HepG2 (cell line): ENCODE measurements at regions not wholly inside any gene's neighbourhood (a gene's known extent, or its start where the extent isn't known, plus 50 kb on each side); places are given as distances from the start of the nearest gene placed in this dataset.

Source experiments
- ATAC-seq: fragments of 200-7000 bp; cut with Tn5 transposase; 3 replicates; pipeline ENCODE4 v1.9.1; 2020; ENCODE audit warnings: mild to moderate bottlenecking, moderate library complexity
- BruUV-seq: library from RNA; stranded (reverse); fragments of 400-500 nt; replicated peaks from 2 replicates; lab custom pipeline; 2021; lab: Mats Ljungman, UMichigan
- CTCF ChIA-PET: fragments of 300-600 bp; formaldehyde crosslinking; extraction: SDS; loops from one replicate; lab custom pipeline; 2021; ENCODE audit warnings: low total read pairs, inconsistent platforms, low intra/inter-chr PET ratio; lab: Yijun Ruan, JAX
- POLR2A ChIA-PET: fragments of 350-600 bp; sonication (Branson Sonifier 250); formaldehyde crosslinking; loops from one replicate; lab custom pipeline; 2020; ENCODE audit warnings: antibody characterized with exemption, inconsistent platforms; lab: Yijun Ruan, JAX
- DNase-seq: peaks from one replicate; pipeline ENCODE4 v3.0.0-alpha.2; 2015; ENCODE audit warnings: low spot score
- FAIRE-seq: peaks from 3 replicates; lab custom pipeline; 2011; peaks lifted over from hg19 to GRCh38; lab: Jason Lieb, UNC
- H2AFZ ChIP-seq: one replicate; pipeline ENCODE4 v1.6.1; 2011; ENCODE audit warnings: low read length, inconsistent platforms
- H3K27ac ChIP-seq: fragments of 300-600 bp; 3 replicates; pipeline ENCODE4 v1.8.0; 2011; ENCODE audit warnings: mixed run types, mild to moderate bottlenecking, mixed read lengths, low read length, inconsistent platforms; ENCODE audit not compliant: insufficient read depth; ENCODE audit errors: extremely low read length
- H3K27me3 ChIP-seq, 2 experiments: fragments of 200-600 bp in 1 of 2; 2 replicates in 1 of 2; 3 replicates in 1 of 2; pipeline versions ENCODE4 v1.6.0 to v1.8.0; 2011; ENCODE audit warnings: low read length in 2 of 2, mild to moderate bottlenecking in 2 of 2, moderate library complexity in 2 of 2, inconsistent platforms in 1 of 2; ENCODE audit not compliant: insufficient read depth in 2 of 2, control insufficient read depth in 1 of 2
- H3K36me3 ChIP-seq, 2 experiments: fragments of 200-600 bp in 1 of 2; replicated peaks in 1 of 2; 2 replicates in 1 of 2; 3 replicates in 1 of 2; pipeline versions ENCODE4 v1.5.1 to v1.8.0; 2011; ENCODE audit warnings: low read length in 2 of 2, inconsistent platforms in 1 of 2; ENCODE audit not compliant: insufficient read depth in 2 of 2, control insufficient read depth in 1 of 2
- H3K4me1 ChIP-seq: 2 replicates; pipeline ENCODE4 v1.5.1; 2012; ENCODE audit warnings: low read length, inconsistent platforms; ENCODE audit not compliant: insufficient read depth
- H3K4me2 ChIP-seq: 2 replicates; pipeline ENCODE4 v1.6.0; 2011; ENCODE audit warnings: low read depth, low read length, inconsistent platforms
- H3K4me3 ChIP-seq, 3 experiments: fragments of 200-600 bp in 1 of 3; sonication (generic), shearing (Covaris generic) in 1 of 3; replicated peaks in 1 of 3; 2 replicates each; pipeline ENCODE4 v1.5.1; 2011 to 2016; ENCODE audit warnings: low read length in 3 of 3, inconsistent platforms in 2 of 3, low read depth in 2 of 3, mild to moderate bottlenecking in 2 of 3, control low read depth in 1 of 3, mixed read lengths in 1 of 3; ENCODE audit not compliant: insufficient read depth in 1 of 3
- H3K79me2 ChIP-seq: one replicate; pipeline ENCODE4 v1.6.1; 2011; ENCODE audit warnings: low read length, inconsistent platforms; ENCODE audit not compliant: insufficient read depth
- H3K9ac ChIP-seq: 2 replicates; pipeline ENCODE4 v1.6.0; 2011; ENCODE audit warnings: mild to moderate bottlenecking, low read depth, low read length, inconsistent platforms; ENCODE audit not compliant: insufficient read depth
- H3K9me3 ChIP-seq: 2 replicates; pipeline ENCODE4 v1.5.1; 2012; ENCODE audit warnings: mild to moderate bottlenecking, low read length
- H4K20me1 ChIP-seq: 2 replicates; pipeline ENCODE4 v1.6.0; 2011; ENCODE audit warnings: inconsistent platforms, mild to moderate bottlenecking, low read length, moderate library complexity; ENCODE audit not compliant: insufficient read depth
- CEBPZ ChIP-seq: IDR thresholded peaks from 2 replicates; pipeline ENCODE4 v1.6.1; 2012; ENCODE audit warnings: low read length, improper control_type of control experiment
- ERF ChIP-seq: IDR thresholded peaks from 2 replicates; pipeline ENCODE4 v1.6.1; 2018; ENCODE audit warnings: missing biosample characterization, missing genetic modification reagents
- FOXC1 ChIP-seq: sonication (generic); formaldehyde crosslinking; IDR thresholded peaks from 2 replicates; pipeline ENCODE4 v1.8.0; 2022; ENCODE audit warnings: mild to moderate bottlenecking, missing genetic modification reagents, borderline replicate concordance
- GATAD2A ChIP-seq: IDR thresholded peaks from 2 replicates; pipeline ENCODE4 v1.6.1; 2016
- KDM4B ChIP-seq: sonication (generic); formaldehyde crosslinking; IDR thresholded peaks from 2 replicates; pipeline ENCODE4 v1.4.0; 2020; ENCODE audit warnings: missing genetic modification reagents
- MATR3 ChIP-seq: sonication (generic); formaldehyde crosslinking; IDR thresholded peaks from 2 replicates; pipeline ENCODE4 v1.4.0; 2020; ENCODE audit warnings: missing genetic modification reagents
- MEIS1 ChIP-seq: sonication (generic); formaldehyde crosslinking; IDR thresholded peaks from 2 replicates; pipeline ENCODE4 v1.9.0; 2021; ENCODE audit warnings: mild to moderate bottlenecking, missing genetic modification reagents, moderate library complexity, borderline replicate concordance
- NKX3-1 ChIP-seq: sonication (generic); formaldehyde crosslinking; IDR thresholded peaks from 2 replicates; pipeline ENCODE4 v1.5.0; 2020; ENCODE audit warnings: missing genetic modification reagents
- PITX1 ChIP-seq: sonication (generic); formaldehyde crosslinking; IDR thresholded peaks from 2 replicates; pipeline ENCODE4 v1.5.1; 2020; ENCODE audit warnings: mild to moderate bottlenecking, missing genetic modification reagents
- RARG ChIP-seq: sonication (generic); formaldehyde crosslinking; IDR thresholded peaks from 2 replicates; pipeline ENCODE4 v1.4.0; 2020; ENCODE audit warnings: low read depth, mild to moderate bottlenecking, missing genetic modification reagents
- RCOR2 ChIP-seq: IDR thresholded peaks from 2 replicates; pipeline ENCODE4 v1.6.1; 2016; ENCODE audit warnings: missing biosample characterization, missing genetic modification reagents
- RFX5 ChIP-seq: IDR thresholded peaks from 2 replicates; pipeline ENCODE4 v1.6.1; 2011; ENCODE audit warnings: low read depth, low read length, improper control_type of control experiment
- TMF1 ChIP-seq: sonication (generic); formaldehyde crosslinking; IDR thresholded peaks from 2 replicates; pipeline ENCODE4 v1.8.1; 2022; ENCODE audit warnings: low read depth, missing genetic modification reagents
- ZBTB3 ChIP-seq: sonication (generic); formaldehyde crosslinking; IDR thresholded peaks from 2 replicates; pipeline ENCODE4 v1.4.0; 2020; ENCODE audit warnings: low read depth, mild to moderate bottlenecking, moderate library complexity, missing genetic modification reagents, borderline replicate concordance
- ZNF280B ChIP-seq: sonication (generic); formaldehyde crosslinking; IDR thresholded peaks from 2 replicates; pipeline ENCODE4 v1.5.0; 2020; ENCODE audit warnings: missing genetic modification reagents, mild to moderate bottlenecking, borderline replicate concordance
- ZNF563 ChIP-seq: sonication (generic); formaldehyde crosslinking; IDR thresholded peaks from 2 replicates; pipeline ENCODE4 v1.8.0; 2022; ENCODE audit warnings: mild to moderate bottlenecking, moderate library complexity, missing genetic modification reagents
- ZNF574 ChIP-seq: sonication (generic); formaldehyde crosslinking; IDR thresholded peaks from 2 replicates; pipeline ENCODE4 v1.4.0; 2020; ENCODE audit warnings: missing genetic modification reagents
- ZNF589 ChIP-seq: sonication (generic); formaldehyde crosslinking; conservative IDR thresholded peaks from 2 replicates; pipeline ENCODE4 v1.8.0; 2022; ENCODE audit warnings: mild to moderate bottlenecking, moderate library complexity, missing genetic modification reagents
- ZNF883 ChIP-seq: sonication (generic); formaldehyde crosslinking; IDR thresholded peaks from 2 replicates; pipeline ENCODE4 v1.5.1; 2020; ENCODE audit warnings: mild to moderate bottlenecking, missing genetic modification reagents; ENCODE audit errors: not compliant biosample characterization
- WGBS: methylation state at CpG from one replicate; pipeline ENCODE4 v1.1.6; 2017; ENCODE audit warnings: low lambda C conversion rate; 5-methylcytosine and 5-hydroxymethylcytosine counted together
- in situ Hi-C: cut with HindIII; loops from 2 replicates; pipeline ENCODE4 v1.10.0; 2017; ENCODE audit warnings: low pct_unique_long_range_greater_than_20kb; ENCODE audit not compliant: extremely low pct_ligation_motif_present
- intact Hi-C: fragments of 100-400 bp; cut with micrococcal nuclease; formaldehyde crosslinking; loops from one replicate; pipeline ENCODE4 v1.10.0; 2022; ENCODE audit not compliant: unreplicated experiment

- TF ChIP-seq TMF1 (CRISPR knock-in tag) (no peak), GATAD2A (no peak), PITX1 (CRISPR knock-in tag) (no peak), ZNF883 (CRISPR knock-in tag) (no peak), RCOR2 (CRISPR knock-in tag) (no peak), RARG (CRISPR knock-in tag) (no peak), ZNF574 (no peak), ZBTB3 (CRISPR knock-in tag) (no peak), KDM4B (CRISPR knock-in tag) (no peak)
Observed at GRCh38 chr6:20025681-20026080, 186.6 kb downstream of the MBOAT1 start (continued).

GRCh38 chr6:20028143-20028542, 184.1 kb downstream of the MBOAT1 start:
- no peak for ATAC-seq
- Histone ChIP-seq H3K27me3 (peaks cover 0 to 6% of the 10 kb centered on the region in 2 experiments; a peak in 2 of 5 replicates), H3K9me3 (no peaks in the 10 kb centered on the region), H3K4me2 (no peak overlapping the region), H3K79me2 (no peaks in the 10 kb centered on the region), H3K4me3 (no peak overlapping the region), H3K27ac (no peak overlapping the region), H3K36me3 (no peaks in the 10 kb centered on the region), H2AFZ (no peak overlapping the region), H3K4me1 (no peaks in the 10 kb centered on the region), H4K20me1 (no peaks in the 10 kb centered on the region), H3K9ac (no peak overlapping the region)
- in situ Hi-C loops, result no loop called here
- 30% methylated on average over 9 of the region's 9 CpGs for WGBS
- CTCF ChIA-PET, result no interaction called here
- intact Hi-C loops, result no loop called here
- FAIRE-seq, result no peak
- DNase-seq, result no peak
- POLR2A ChIA-PET, result no interaction called here
- no TSS peak for BruUV-seq
- TF ChIP-seq RFX5 (no peak), ZNF563 (no peak), ERF (no peak), ZNF589 (CRISPR knock-in tag) (no peak), MEIS1 (no peak), NKX3-1 (CRISPR knock-in tag) (no peak), ZNF280B (CRISPR knock-in tag) (no peak), CEBPZ (no peak), FOXC1 (CRISPR knock-in tag) (no peak), MATR3 (CRISPR knock-in tag) (no peak)
